GM19043 (cell line): ENCODE measurements at regions not wholly inside any gene's neighbourhood (a gene's known extent, or its start where the extent isn't known, plus 50 kb on each side); places are given as distances from the start of the nearest gene placed in this dataset.

ENCODE experiments used
- ATAC-seq: cut with Tn5 transposase; IDR thresholded peaks from one replicate; pipeline ENCODE4 v1.9.1; 2021; ENCODE audit warnings: low read depth; ENCODE audit not compliant: unreplicated experiment

GRCh38 chr3:41011854-41012253 is 187.5 kb upstream of the CTNNB1 start:
- no peak for ATAC-seq

GRCh38 chr3:41018855-41019254 is 180.4 kb upstream of the CTNNB1 start:
- ATAC-seq = no peak

GRCh38 chr3:41024031-41024836 is 175.1 kb upstream of the CTNNB1 start:
- ATAC-seq = no peak

- ATAC-seq = no peak
These were observed 172.7 kb upstream of the CTNNB1 start for GRCh38 chr3:41026394-41027177.

- no peak for ATAC-seq
These were observed 169.9 kb upstream of the CTNNB1 start for GRCh38 chr3:41029356-41029755.

- no peak for ATAC-seq
These were observed 169.1 kb upstream of the CTNNB1 start for GRCh38 chr3:41030220-41030619.

- ATAC-seq = no peak
These were observed 167.9 kb upstream of the CTNNB1 start for GRCh38 chr3:41031401-41031800.

- ATAC-seq = no peak
These were observed 165.3 kb upstream of the CTNNB1 start for GRCh38 chr3:41033956-41034519.

GRCh38 chr3:41035456-41036022 is 163.8 kb upstream of the CTNNB1 start:
- no peak for ATAC-seq

- ATAC-seq = no peak
These were observed 161.5 kb upstream of the CTNNB1 start for GRCh38 chr3:41037651-41038334.

- ATAC-seq = no peak
These were observed 159.0 kb upstream of the CTNNB1 start for GRCh38 chr3:41040256-41040655.

GRCh38 chr3:41041462-41041861 is 157.8 kb upstream of the CTNNB1 start:
- ATAC-seq = no peak

- no peak for ATAC-seq
These were observed 157.4 kb upstream of the CTNNB1 start for GRCh38 chr3:41041899-41042298.

GRCh38 chr3:41044523-41044922 is 154.8 kb upstream of the CTNNB1 start:
- ATAC-seq = no peak

GRCh38 chr3:41045491-41045890 is 153.8 kb upstream of the CTNNB1 start:
- no peak for ATAC-seq

GRCh38 chr3:41050144-41050543 is 149.2 kb upstream of the CTNNB1 start:
- no peak for ATAC-seq

- no peak for ATAC-seq
These were observed 146.1 kb upstream of the CTNNB1 start for GRCh38 chr3:41053220-41053619.

- no peak for ATAC-seq
These were observed 139.2 kb upstream of the CTNNB1 start for GRCh38 chr3:41060106-41060505.

- ATAC-seq = no peak
These were observed 135.2 kb upstream of the CTNNB1 start for GRCh38 chr3:41064070-41064469.

- no peak for ATAC-seq
These were observed 134.8 kb upstream of the CTNNB1 start for GRCh38 chr3:41064526-41064925.

GRCh38 chr3:41065340-41065739 is 134.0 kb upstream of the CTNNB1 start:
- no peak for ATAC-seq
